ENCODE measurements at regions not wholly inside any gene's neighbourhood (a gene's known extent, or its start where the extent isn't known, plus 50 kb on each side); places are given as distances from the start of the nearest gene placed in this dataset.

- no peaks in the 10 kb centered on the region for H3K27me3 ChIP-seq (ENCODE audit: control insufficient read depth, insufficient read depth, low read length)
- FAIRE-seq (no peak), DNase-seq (no peak)
- H3K9ac ChIP-seq (ENCODE audit: low read length in 3 of 3) = no peak overlapping the region
- H3K4me1 ChIP-seq (ENCODE audit: control insufficient read depth in 2 of 3, insufficient read depth in 2 of 3, low read depth in 1 of 3, low read length in 3 of 3) = peaks cover 0 to 4% (median 2%) of the 10 kb centered on the region in 3 donors
- no peak overlapping the region for H3K4me3 ChIP-seq (ENCODE audit: low read length in 3 of 3)
- no peak for TF ChIP-seq CTCF (IDR thresholded peaks at IDR 0.05; ENCODE audit: borderline replicate concordance, extremely low read depth, insufficient read depth)
- no peaks in the 10 kb centered on the region for H3K36me3 ChIP-seq (ENCODE audit: control insufficient read depth in 2 of 3, insufficient read depth in 3 of 3, low read length in 3 of 3)
- H3K27ac ChIP-seq (ENCODE audit: low read depth in 2 of 2, low read length in 2 of 2) = peak overlapping the region in 1 of 2 donors; percentile 17
- intact Hi-C loops (cut with DNase I) = no loop called here
- no peaks in the 10 kb centered on the region for H3K9me3 ChIP-seq (ENCODE audit: control insufficient read depth in 2 of 3, insufficient read depth in 1 of 3, low read length in 3 of 3)
Measured at GRCh38 chr18:22335731-22336198, 82.0 kb downstream of the CTAGE1 start.

- no peak for FAIRE-seq
- Histone ChIP-seq H3K4me3 (ENCODE audit: low read length in 3 of 3) (no peak overlapping the region), H3K27me3 (ENCODE audit: control insufficient read depth, insufficient read depth, low read length) (no peaks in the 10 kb centered on the region), H3K9ac (ENCODE audit: low read length in 3 of 3) (no peak overlapping the region), H3K27ac (ENCODE audit: low read depth in 2 of 2, low read length in 2 of 2) (no peak overlapping the region), H3K9me3 (ENCODE audit: control insufficient read depth in 2 of 3, insufficient read depth in 1 of 3, low read length in 3 of 3) (no peaks in the 10 kb centered on the region), H3K4me1 (ENCODE audit: control insufficient read depth in 2 of 3, insufficient read depth in 2 of 3, low read depth in 1 of 3, low read length in 3 of 3) (peaks cover 0 to 4% (median 2%) of the 10 kb centered on the region in 3 donors), H3K36me3 (ENCODE audit: control insufficient read depth in 2 of 3, insufficient read depth in 3 of 3, low read length in 3 of 3) (no peaks in the 10 kb centered on the region)
- intact Hi-C loops (cut with DNase I) = no loop called here
- no peak for DNase-seq
- no peak for TF ChIP-seq CTCF (IDR thresholded peaks at IDR 0.05; ENCODE audit: borderline replicate concordance, extremely low read depth, insufficient read depth)
Measured at GRCh38 chr18:22334567-22334966, 83.1 kb downstream of the CTAGE1 start.

GRCh38 chr18:22332590-22332989, 85.1 kb downstream of the CTAGE1 start:
- no peak for FAIRE-seq
- DNase-seq = no peak
- H3K27me3 ChIP-seq (ENCODE audit: control insufficient read depth, insufficient read depth, low read length) = no peaks in the 10 kb centered on the region
- TF ChIP-seq CTCF (IDR thresholded peaks at IDR 0.05; ENCODE audit: borderline replicate concordance, extremely low read depth, insufficient read depth) = no peak
- H3K27ac ChIP-seq (ENCODE audit: low read depth in 2 of 2, low read length in 2 of 2) = no peak overlapping the region
- no peak overlapping the region for H3K4me3 ChIP-seq (ENCODE audit: low read length in 3 of 3)
- no peak overlapping the region for H3K9ac ChIP-seq (ENCODE audit: low read length in 3 of 3)
- H3K4me1 ChIP-seq (ENCODE audit: control insufficient read depth in 2 of 3, insufficient read depth in 2 of 3, low read depth in 1 of 3, low read length in 3 of 3) = peaks cover 0 to 2% (median 2%) of the 10 kb centered on the region in 3 donors
- intact Hi-C loops (cut with DNase I) = no loop called here
- H3K9me3 ChIP-seq (ENCODE audit: control insufficient read depth in 2 of 3, insufficient read depth in 1 of 3, low read length in 3 of 3) = no peaks in the 10 kb centered on the region
- no peaks in the 10 kb centered on the region for H3K36me3 ChIP-seq (ENCODE audit: control insufficient read depth in 2 of 3, insufficient read depth in 3 of 3, low read length in 3 of 3)

GRCh38 chr18:22330508-22330907, 87.2 kb downstream of the CTAGE1 start:
- no peaks in the 10 kb centered on the region for H3K36me3 ChIP-seq (ENCODE audit: control insufficient read depth in 2 of 3, insufficient read depth in 3 of 3, low read length in 3 of 3)
- H3K4me1 ChIP-seq (ENCODE audit: control insufficient read depth in 2 of 3, insufficient read depth in 2 of 3, low read depth in 1 of 3, low read length in 3 of 3) = no peaks in the 10 kb centered on the region
- intact Hi-C loops (cut with DNase I) = no loop called here
- DNase-seq (no peak), FAIRE-seq (no peak)
- H3K27ac ChIP-seq (ENCODE audit: low read depth in 2 of 2, low read length in 2 of 2) = no peak overlapping the region
- no peaks in the 10 kb centered on the region for H3K27me3 ChIP-seq (ENCODE audit: control insufficient read depth, insufficient read depth, low read length)
- H3K4me3 ChIP-seq (ENCODE audit: low read length in 3 of 3) = no peak overlapping the region
- no peak overlapping the region for H3K9ac ChIP-seq (ENCODE audit: low read length in 3 of 3)
- no peaks in the 10 kb centered on the region for H3K9me3 ChIP-seq (ENCODE audit: control insufficient read depth in 2 of 3, insufficient read depth in 1 of 3, low read length in 3 of 3)
- TF ChIP-seq CTCF (IDR thresholded peaks at IDR 0.05; ENCODE audit: borderline replicate concordance, extremely low read depth, insufficient read depth) = no peak
